Glutamatergic neuron (in vitro differentiated cells): ENCODE measurements at regions not wholly inside any gene's neighbourhood (a gene's known extent, or its start where the extent isn't known, plus 50 kb on each side); places are given as distances from the start of the nearest gene placed in this dataset.
A peak's percentile ranks its signal among the peaks of the same experiment; 100 is the strongest.

Source experiments
- DNase-seq: peaks from one replicate; pipeline ENCODE4 v3.0.0; 2022
- H3K27ac Mint-ChIP-seq: one replicate; pipeline ENCODE4 v1.8.0; 2020; ENCODE audit warnings: mild to moderate bottlenecking, mixed read lengths, inconsistent platforms; ENCODE audit not compliant: unreplicated experiment
- H3K27me3 Mint-ChIP-seq: one replicate; pipeline ENCODE4 v1.8.0; 2020; ENCODE audit warnings: mild to moderate bottlenecking, moderate library complexity, mixed read lengths, inconsistent platforms; ENCODE audit not compliant: unreplicated experiment
- H3K36me3 Mint-ChIP-seq: one replicate; pipeline ENCODE4 v1.8.0; 2020; ENCODE audit warnings: mild to moderate bottlenecking, mixed read lengths, inconsistent platforms; ENCODE audit not compliant: unreplicated experiment
- H3K4me1 Mint-ChIP-seq: one replicate; pipeline ENCODE4 v1.8.0; 2020; ENCODE audit warnings: mild to moderate bottlenecking, low read depth, mixed read lengths, inconsistent platforms; ENCODE audit not compliant: unreplicated experiment
- H3K4me3 Mint-ChIP-seq: one replicate; pipeline ENCODE4 v1.8.0; 2020; ENCODE audit warnings: mild to moderate bottlenecking, mixed read lengths, inconsistent platforms; ENCODE audit not compliant: unreplicated experiment
- H3K9me3 Mint-ChIP-seq: one replicate; pipeline ENCODE4 v1.8.0; 2020; ENCODE audit warnings: mild to moderate bottlenecking, moderate library complexity, mixed read lengths, inconsistent platforms; ENCODE audit not compliant: unreplicated experiment
- CTCF ChIP-seq: fragments of 200-600 bp; sonication (generic); IDR thresholded peaks from one replicate; pipeline ENCODE4 v1.5.0; 2021; ENCODE audit not compliant: partially characterized antibody, unreplicated experiment

- Mint-ChIP-seq H3K36me3 (peaks cover 9% of the 10 kb centered on the region), H3K9me3 (peaks cover 10% of the 10 kb centered on the region), H3K4me3 (no peak overlapping the region), H3K27ac (no peak overlapping the region), H3K4me1 (peaks cover 4% of the 10 kb centered on the region), H3K27me3 (peaks cover 2% of the 10 kb centered on the region)
- DNase-seq, result no peak
- no peak for TF ChIP-seq CTCF
These were observed 132.0 kb upstream of the FZD8 start for GRCh38 chr10:35774109-35774508.

- no peak for TF ChIP-seq CTCF
- H3K9me3 Mint-ChIP-seq, result peaks cover 8% of the 10 kb centered on the region
- H3K4me3 Mint-ChIP-seq, result no peak overlapping the region
- no peak overlapping the region for H3K27ac Mint-ChIP-seq
- peaks cover 2% of the 10 kb centered on the region for H3K27me3 Mint-ChIP-seq
- H3K4me1 Mint-ChIP-seq, result no peaks in the 10 kb centered on the region
- peak; percentile 62 for DNase-seq
- peaks cover 9% of the 10 kb centered on the region for H3K36me3 Mint-ChIP-seq
These were observed 128.8 kb upstream of the FZD8 start for GRCh38 chr10:35770817-35771355.

GRCh38 chr10:35769795-35770194 is 127.7 kb upstream of the FZD8 start:
- DNase-seq, result no peak
- no peak overlapping the region for H3K27ac Mint-ChIP-seq
- H3K9me3 Mint-ChIP-seq, result peaks cover 7% of the 10 kb centered on the region
- H3K27me3 Mint-ChIP-seq, result peaks cover 2% of the 10 kb centered on the region
- no peak overlapping the region for H3K4me3 Mint-ChIP-seq
- H3K4me1 Mint-ChIP-seq, result peaks cover 2% of the 10 kb centered on the region
- no peak for TF ChIP-seq CTCF
- peaks cover 9% of the 10 kb centered on the region for H3K36me3 Mint-ChIP-seq

- no peak for DNase-seq
- TF ChIP-seq CTCF, result no peak
- Mint-ChIP-seq H3K4me1 (peaks cover 2% of the 10 kb centered on the region), H3K36me3 (peaks cover 6% of the 10 kb centered on the region), H3K27ac (no peak overlapping the region), H3K4me3 (no peak overlapping the region), H3K9me3 (peaks cover 8% of the 10 kb centered on the region), H3K27me3 (peaks cover 4% of the 10 kb centered on the region)
These were observed 126.6 kb upstream of the FZD8 start for GRCh38 chr10:35768731-35769130.

- H3K4me1 Mint-ChIP-seq, result peaks cover 2% of the 10 kb centered on the region
- H3K4me3 Mint-ChIP-seq, result no peak overlapping the region
- no peak for DNase-seq
- H3K27me3 Mint-ChIP-seq, result peaks cover 2% of the 10 kb centered on the region
- no peaks in the 10 kb centered on the region for H3K36me3 Mint-ChIP-seq
- H3K27ac Mint-ChIP-seq, result no peak overlapping the region
- peaks cover 8% of the 10 kb centered on the region for H3K9me3 Mint-ChIP-seq
- no peak for TF ChIP-seq CTCF
These were observed 125.9 kb upstream of the FZD8 start for GRCh38 chr10:35768011-35768410.
